ENCODE measurements at regions not wholly inside any gene's neighbourhood (a gene's known extent, or its start where the extent isn't known, plus 50 kb on each side); places are given as distances from the start of the nearest gene placed in this dataset.

DNA sequence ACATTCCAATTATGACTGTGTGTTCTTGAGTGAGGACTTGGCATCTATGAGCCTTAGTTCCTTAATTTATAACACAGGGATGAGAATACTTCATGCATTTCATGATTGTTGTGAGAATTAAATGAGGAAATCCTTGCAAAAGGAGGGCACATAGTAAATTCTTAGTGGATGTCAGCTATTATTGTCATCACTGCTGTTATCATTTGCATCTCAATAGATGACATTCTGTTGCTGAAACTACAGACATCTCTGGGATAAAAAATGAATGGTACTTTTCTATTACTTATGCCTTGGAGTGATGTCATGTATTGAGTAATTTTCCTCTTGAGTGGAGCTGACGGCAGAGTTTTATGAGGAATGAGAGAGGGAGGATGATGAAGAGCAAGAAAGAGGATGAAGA lies 184.4 kb upstream of the CDH11 start:
- POLR2A ChIA-PET, result no interaction called here
- TF ChIP-seq SMAD3 (CRISPR knock-in tag; IDR thresholded peaks at IDR 0.05; ENCODE audit: borderline replicate concordance) (no peak), CBFB (CRISPR knock-in tag; IDR thresholded peaks at IDR 0.05; ENCODE audit: low read depth) (no peak), ZNF138 (CRISPR knock-in tag; conservative IDR thresholded peaks at IDR 0.05) (no peak)
- TF ChIP-seq, protein P1, sequence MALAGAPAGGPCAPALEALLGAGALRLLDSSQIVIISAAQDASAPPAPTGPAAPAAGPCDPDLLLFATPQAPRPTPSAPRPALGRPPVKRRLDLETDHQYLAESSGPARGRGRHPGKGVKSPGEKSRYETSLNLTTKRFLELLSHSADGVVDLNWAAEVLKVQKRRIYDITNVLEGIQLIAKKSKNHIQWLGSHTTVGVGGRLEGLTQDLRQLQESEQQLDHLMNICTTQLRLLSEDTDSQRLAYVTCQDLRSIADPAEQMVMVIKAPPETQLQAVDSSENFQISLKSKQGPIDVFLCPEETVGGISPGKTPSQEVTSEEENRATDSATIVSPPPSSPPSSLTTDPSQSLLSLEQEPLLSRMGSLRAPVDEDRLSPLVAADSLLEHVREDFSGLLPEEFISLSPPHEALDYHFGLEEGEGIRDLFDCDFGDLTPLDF (CRISPR knock-in tag; IDR thresholded peaks at IDR 0.05), result no peak
- TF ChIP-seq, protein P2, sequence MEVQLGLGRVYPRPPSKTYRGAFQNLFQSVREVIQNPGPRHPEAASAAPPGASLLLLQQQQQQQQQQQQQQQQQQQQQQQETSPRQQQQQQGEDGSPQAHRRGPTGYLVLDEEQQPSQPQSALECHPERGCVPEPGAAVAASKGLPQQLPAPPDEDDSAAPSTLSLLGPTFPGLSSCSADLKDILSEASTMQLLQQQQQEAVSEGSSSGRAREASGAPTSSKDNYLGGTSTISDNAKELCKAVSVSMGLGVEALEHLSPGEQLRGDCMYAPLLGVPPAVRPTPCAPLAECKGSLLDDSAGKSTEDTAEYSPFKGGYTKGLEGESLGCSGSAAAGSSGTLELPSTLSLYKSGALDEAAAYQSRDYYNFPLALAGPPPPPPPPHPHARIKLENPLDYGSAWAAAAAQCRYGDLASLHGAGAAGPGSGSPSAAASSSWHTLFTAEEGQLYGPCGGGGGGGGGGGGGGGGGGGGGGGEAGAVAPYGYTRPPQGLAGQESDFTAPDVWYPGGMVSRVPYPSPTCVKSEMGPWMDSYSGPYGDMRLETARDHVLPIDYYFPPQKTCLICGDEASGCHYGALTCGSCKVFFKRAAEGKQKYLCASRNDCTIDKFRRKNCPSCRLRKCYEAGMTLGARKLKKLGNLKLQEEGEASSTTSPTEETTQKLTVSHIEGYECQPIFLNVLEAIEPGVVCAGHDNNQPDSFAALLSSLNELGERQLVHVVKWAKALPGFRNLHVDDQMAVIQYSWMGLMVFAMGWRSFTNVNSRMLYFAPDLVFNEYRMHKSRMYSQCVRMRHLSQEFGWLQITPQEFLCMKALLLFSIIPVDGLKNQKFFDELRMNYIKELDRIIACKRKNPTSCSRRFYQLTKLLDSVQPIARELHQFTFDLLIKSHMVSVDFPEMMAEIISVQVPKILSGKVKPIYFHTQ (CRISPR knock-in tag; IDR thresholded peaks at IDR 0.05), result no peak
- Mint-ChIP-seq H3K4me1 (peaks cover 38% of the 10 kb centered on the region), H3K4me3 (no peak overlapping the region), H3K9me3 (peaks cover 10% of the 10 kb centered on the region), H3K36me3 (peaks cover 7% of the 10 kb centered on the region; the same call in 1 of the 2 replicates), H3K27ac (no peak overlapping the region), H3K27me3 (ENCODE audit: low read depth) (no peaks in the 10 kb centered on the region)
- ATAC-seq (no peak), DNase-seq (ENCODE audit: low spot score) (no peak)
- CTCF ChIA-PET, result interaction anchor here (0.8 to 1.8 kb wide), 3 partner anchors 11 to 22 kb away, joined by 3 to 5 read pairs (median 3); no protein-coding TSS in a partner anchor

DNA sequence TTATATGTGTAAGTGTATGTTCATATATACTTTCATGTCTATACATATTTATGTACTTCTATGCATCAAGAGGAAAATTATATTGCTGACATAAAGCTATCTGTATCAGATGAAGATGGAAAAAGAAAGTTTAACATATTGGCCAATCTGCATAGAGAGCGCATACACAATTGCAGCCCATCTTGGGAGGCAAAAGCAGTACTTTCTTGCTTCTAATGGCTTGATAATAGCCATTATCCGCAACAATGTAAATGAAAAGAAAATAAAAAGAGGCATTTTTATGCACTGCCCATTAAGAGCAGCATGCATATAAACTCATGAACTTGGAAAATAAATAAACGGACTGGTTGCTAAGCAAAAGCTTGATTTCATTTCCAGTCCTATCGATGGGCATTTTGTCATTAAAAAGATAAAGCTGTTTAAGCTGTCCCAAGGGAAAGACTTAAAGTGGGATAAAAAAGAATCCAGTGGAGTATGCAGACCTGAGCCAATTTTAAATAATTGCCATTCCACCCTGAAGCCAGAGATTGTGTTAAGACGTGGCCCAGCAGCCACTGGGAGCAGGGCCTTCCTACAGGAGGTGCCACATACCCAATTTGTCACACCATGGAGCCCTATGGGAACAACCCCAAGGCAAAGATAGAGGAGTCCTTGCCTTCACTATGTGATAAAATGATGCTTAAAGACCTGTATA lies 183.6 kb upstream of the CDH11 start:
- H3K9me3 Mint-ChIP-seq, result peaks cover 15% of the 10 kb centered on the region
- peaks cover 7% of the 10 kb centered on the region; the same call in 1 of the 2 replicates for H3K36me3 Mint-ChIP-seq
- peaks cover 38% of the 10 kb centered on the region for H3K4me1 Mint-ChIP-seq
- POLR2A ChIA-PET, result no interaction called here
- ATAC-seq (peak; percentile 50), DNase-seq (ENCODE audit: low spot score) (no peak)
- H3K4me3 Mint-ChIP-seq, result no peak overlapping the region
- no peaks in the 10 kb centered on the region for H3K27me3 Mint-ChIP-seq (ENCODE audit: low read depth)
- CTCF ChIA-PET, result interaction anchor here (1.6 to 1.8 kb wide), 2 partner anchors 12 to 14 kb away, joined by 3 to 5 read pairs; no protein-coding TSS in a partner anchor
- TF ChIP-seq ZNF263 (CRISPR knock-in tag; IDR thresholded peaks at IDR 0.05; ENCODE audit: low read depth) (no peak), NFYB (CRISPR knock-in tag; conservative IDR thresholded peaks at IDR 0.05; ENCODE audit: low read depth) (no peak), JAZF1 (CRISPR knock-in tag; IDR thresholded peaks at IDR 0.05) (no peak), FOXK1 (CRISPR knock-in tag; IDR thresholded peaks at IDR 0.05) (no peak), CREB1 (CRISPR knock-in tag; IDR thresholded peaks at IDR 0.05) (no peak), GRHL2 (CRISPR knock-in tag; IDR thresholded peaks at IDR 0.05; ENCODE audit: insufficient replicate concordance, severe bottlenecking) (no peak), GABPB1 (CRISPR knock-in tag; IDR thresholded peaks at IDR 0.05) (no peak), JUN (CRISPR knock-in tag; IDR thresholded peaks at IDR 0.05) (no peak), HMGA2 (CRISPR knock-in tag; IDR thresholded peaks at IDR 0.05) (no peak), TEAD4 (CRISPR knock-in tag; IDR thresholded peaks at IDR 0.05) (no peak), ZNF416 (CRISPR knock-in tag; IDR thresholded peaks at IDR 0.05) (no peak), TP53 (CRISPR knock-in tag; IDR thresholded peaks at IDR 0.05) (no peak), NR3C1 (CRISPR knock-in tag; conservative IDR thresholded peaks at IDR 0.05; ENCODE audit: low read depth) (no peak)
- TF ChIP-seq, protein P3, sequence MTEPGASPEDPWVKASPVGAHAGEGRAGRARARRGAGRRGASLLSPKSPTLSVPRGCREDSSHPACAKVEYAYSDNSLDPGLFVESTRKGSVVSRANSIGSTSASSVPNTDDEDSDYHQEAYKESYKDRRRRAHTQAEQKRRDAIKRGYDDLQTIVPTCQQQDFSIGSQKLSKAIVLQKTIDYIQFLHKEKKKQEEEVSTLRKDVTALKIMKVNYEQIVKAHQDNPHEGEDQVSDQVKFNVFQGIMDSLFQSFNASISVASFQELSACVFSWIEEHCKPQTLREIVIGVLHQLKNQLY (CRISPR knock-in tag; IDR thresholded peaks at IDR 0.05), result no peak
- TF ChIP-seq, protein P4, sequence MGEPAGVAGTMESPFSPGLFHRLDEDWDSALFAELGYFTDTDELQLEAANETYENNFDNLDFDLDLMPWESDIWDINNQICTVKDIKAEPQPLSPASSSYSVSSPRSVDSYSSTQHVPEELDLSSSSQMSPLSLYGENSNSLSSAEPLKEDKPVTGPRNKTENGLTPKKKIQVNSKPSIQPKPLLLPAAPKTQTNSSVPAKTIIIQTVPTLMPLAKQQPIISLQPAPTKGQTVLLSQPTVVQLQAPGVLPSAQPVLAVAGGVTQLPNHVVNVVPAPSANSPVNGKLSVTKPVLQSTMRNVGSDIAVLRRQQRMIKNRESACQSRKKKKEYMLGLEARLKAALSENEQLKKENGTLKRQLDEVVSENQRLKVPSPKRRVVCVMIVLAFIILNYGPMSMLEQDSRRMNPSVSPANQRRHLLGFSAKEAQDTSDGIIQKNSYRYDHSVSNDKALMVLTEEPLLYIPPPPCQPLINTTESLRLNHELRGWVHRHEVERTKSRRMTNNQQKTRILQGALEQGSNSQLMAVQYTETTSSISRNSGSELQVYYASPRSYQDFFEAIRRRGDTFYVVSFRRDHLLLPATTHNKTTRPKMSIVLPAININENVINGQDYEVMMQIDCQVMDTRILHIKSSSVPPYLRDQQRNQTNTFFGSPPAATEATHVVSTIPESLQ (CRISPR knock-in tag; IDR thresholded peaks at IDR 0.05), result no peak
- TF ChIP-seq, protein P5, sequence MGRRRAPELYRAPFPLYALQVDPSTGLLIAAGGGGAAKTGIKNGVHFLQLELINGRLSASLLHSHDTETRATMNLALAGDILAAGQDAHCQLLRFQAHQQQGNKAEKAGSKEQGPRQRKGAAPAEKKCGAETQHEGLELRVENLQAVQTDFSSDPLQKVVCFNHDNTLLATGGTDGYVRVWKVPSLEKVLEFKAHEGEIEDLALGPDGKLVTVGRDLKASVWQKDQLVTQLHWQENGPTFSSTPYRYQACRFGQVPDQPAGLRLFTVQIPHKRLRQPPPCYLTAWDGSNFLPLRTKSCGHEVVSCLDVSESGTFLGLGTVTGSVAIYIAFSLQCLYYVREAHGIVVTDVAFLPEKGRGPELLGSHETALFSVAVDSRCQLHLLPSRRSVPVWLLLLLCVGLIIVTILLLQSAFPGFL (CRISPR knock-in tag; IDR thresholded peaks at IDR 0.05; ENCODE audit: borderline replicate concordance), result no peak
- TF ChIP-seq, protein P6, sequence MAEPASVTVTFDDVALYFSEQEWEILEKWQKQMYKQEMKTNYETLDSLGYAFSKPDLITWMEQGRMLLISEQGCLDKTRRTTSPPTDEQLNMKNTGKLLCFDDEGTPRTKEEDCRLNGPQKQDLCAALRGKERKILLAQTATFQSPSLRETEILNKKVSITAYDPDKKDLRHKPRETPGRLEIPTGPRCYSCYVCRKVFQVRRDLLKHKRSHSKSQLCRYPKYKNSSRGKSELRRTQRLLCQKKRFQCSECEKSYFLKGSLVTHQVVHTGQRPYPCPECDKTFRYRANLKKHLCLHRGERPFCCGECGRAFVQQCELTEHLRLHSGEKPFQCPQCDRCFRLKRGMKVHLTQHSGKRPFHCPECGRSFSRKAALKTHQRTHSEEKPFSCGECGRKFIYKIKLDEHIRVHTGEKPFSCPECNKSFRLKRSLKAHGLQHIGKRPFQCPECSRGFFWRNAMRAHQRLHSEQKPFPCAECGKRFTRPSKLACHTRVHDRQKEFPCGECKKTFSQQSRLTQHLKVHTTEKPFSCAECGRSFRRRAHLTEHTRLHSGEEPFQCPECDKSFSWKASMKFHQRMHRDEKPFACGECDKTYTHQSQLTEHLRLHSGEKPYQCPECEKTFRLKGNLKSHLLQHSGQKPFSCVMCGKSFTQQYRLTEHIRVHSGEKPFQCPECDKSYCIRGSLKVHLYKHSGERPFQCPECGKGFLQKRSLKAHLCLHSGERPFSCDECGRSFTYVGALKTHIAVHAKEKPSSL (CRISPR knock-in tag; conservative IDR thresholded peaks at IDR 0.05), result no peak
- no peak overlapping the region for H3K27ac Mint-ChIP-seq

Measured in WTC11 (cell line).